ENCODE measurements at regions not wholly inside any gene's neighbourhood (a gene's known extent, or its start where the extent isn't known, plus 50 kb on each side); places are given as distances from the start of the nearest gene placed in this dataset.

DNA sequence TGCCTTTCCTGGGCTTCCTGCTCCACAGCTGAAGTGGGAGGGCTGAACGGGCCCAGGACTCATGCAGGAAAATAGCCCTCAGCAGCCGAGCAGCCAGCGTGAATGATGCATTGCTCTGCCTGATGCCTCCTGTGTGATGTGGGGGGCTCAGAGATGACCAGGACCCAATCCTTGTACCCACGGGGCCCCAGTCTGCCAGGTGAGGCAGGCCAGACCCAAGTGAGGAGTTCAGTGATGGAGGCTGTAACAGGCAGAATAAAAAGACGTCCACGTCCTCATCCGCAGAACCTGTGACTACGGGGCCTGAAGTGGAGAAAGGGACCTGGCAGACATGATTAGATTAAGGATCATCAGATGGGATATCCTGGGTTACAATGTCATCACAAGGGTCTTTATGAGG lies 194.9 kb upstream of the HDAC4 start:
- TF ChIP-seq, protein P1, sequence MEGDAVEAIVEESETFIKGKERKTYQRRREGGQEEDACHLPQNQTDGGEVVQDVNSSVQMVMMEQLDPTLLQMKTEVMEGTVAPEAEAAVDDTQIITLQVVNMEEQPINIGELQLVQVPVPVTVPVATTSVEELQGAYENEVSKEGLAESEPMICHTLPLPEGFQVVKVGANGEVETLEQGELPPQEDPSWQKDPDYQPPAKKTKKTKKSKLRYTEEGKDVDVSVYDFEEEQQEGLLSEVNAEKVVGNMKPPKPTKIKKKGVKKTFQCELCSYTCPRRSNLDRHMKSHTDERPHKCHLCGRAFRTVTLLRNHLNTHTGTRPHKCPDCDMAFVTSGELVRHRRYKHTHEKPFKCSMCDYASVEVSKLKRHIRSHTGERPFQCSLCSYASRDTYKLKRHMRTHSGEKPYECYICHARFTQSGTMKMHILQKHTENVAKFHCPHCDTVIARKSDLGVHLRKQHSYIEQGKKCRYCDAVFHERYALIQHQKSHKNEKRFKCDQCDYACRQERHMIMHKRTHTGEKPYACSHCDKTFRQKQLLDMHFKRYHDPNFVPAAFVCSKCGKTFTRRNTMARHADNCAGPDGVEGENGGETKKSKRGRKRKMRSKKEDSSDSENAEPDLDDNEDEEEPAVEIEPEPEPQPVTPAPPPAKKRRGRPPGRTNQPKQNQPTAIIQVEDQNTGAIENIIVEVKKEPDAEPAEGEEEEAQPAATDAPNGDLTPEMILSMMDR (IDR thresholded peaks at IDR 0.05) = no peak
- no peak for TF ChIP-seq ZFX (IDR thresholded peaks at IDR 0.05; ENCODE audit: borderline replicate concordance)

Data from 22Rv1 (cell line).